ENCODE measurements at regions not wholly inside any gene's neighbourhood (a gene's known extent, or its start where the extent isn't known, plus 50 kb on each side); places are given as distances from the start of the nearest gene placed in this dataset.

GRCh38 chr2:23243073-23243659 lies 141.8 kb upstream of the KLHL29 start:
- WGBS, 2 donors (ENCODE audit: extremely low coverage in 2 of 2, insufficient read length in 2 of 2, insufficient replicate concordance in 1 of 2): no CpG with 5 or more reads among the region's 5 CpGs
- H4K91ac ChIP-seq (ENCODE audit: low read depth, low read length, poor library complexity): no peak overlapping the region
- no peak overlapping the region for H2AK5ac ChIP-seq (ENCODE audit: low read depth, low read length)
- DNase-seq (ENCODE audit: low spot score): no peak
- H2BK120ac ChIP-seq (ENCODE audit: low read depth, low read length): no peak overlapping the region
- H3K9me3 ChIP-seq (replicated peaks in 1 of 2; ENCODE audit: control insufficient read depth in 2 of 2, insufficient read depth in 1 of 2, low read depth in 1 of 2, low read length in 2 of 2): no peaks in the 10 kb centered on the region
- no peak overlapping the region for H3K4me3 ChIP-seq (ENCODE audit: low read length in 2 of 2)
- H3K36me3 ChIP-seq (replicated peaks in 1 of 2; ENCODE audit: control insufficient read depth in 2 of 2, insufficient read depth in 2 of 2, low read length in 2 of 2): no peaks in the 10 kb centered on the region
- peaks cover 0 to 3% (median 0%) of the 10 kb centered on the region in 3 experiments for H3K27me3 ChIP-seq (ENCODE audit: control insufficient read depth in 3 of 3, insufficient read depth in 3 of 3, low read depth in 1 of 3, low read length in 3 of 3)
- no peak overlapping the region for H3K23ac ChIP-seq (ENCODE audit: low read depth, low read length, poor library complexity)
- no peak overlapping the region for H4K8ac ChIP-seq (ENCODE audit: low read depth, low read length)
- H3K4ac ChIP-seq (ENCODE audit: low read length): no peak overlapping the region
- no peak overlapping the region for H2BK12ac ChIP-seq (ENCODE audit: low read length)
- H3K18ac ChIP-seq (ENCODE audit: low read length): peak overlapping the region; percentile 13
- H3K9ac ChIP-seq (ENCODE audit: low read depth, low read length, poor library complexity): no peak overlapping the region
- no peak overlapping the region for H2AFZ ChIP-seq (ENCODE audit: low read length)
- peaks cover 5 to 10% of the 10 kb centered on the region in 2 donors for H3K4me1 ChIP-seq (ENCODE audit: control insufficient read depth in 2 of 2, insufficient read depth in 1 of 2, low read depth in 1 of 2, low read length in 2 of 2)
- H3K79me1 ChIP-seq (ENCODE audit: low read depth, low read length): no peaks in the 10 kb centered on the region
- no peak overlapping the region for H3K14ac ChIP-seq (ENCODE audit: low read length)
- H2BK15ac ChIP-seq (ENCODE audit: low read length): no peak overlapping the region
- no peak overlapping the region for H3K4me2 ChIP-seq (ENCODE audit: insufficient read depth, low read length, poor library complexity, severe bottlenecking)
- H2BK5ac ChIP-seq (ENCODE audit: low read length): no peak overlapping the region
- H3K27ac ChIP-seq (replicated peaks; ENCODE audit: low read length): no peak overlapping the region

GRCh38 chr2:23244617-23245016 lies 140.4 kb upstream of the KLHL29 start:
- Histone ChIP-seq H3K14ac (ENCODE audit: low read length) (no peak overlapping the region), H3K79me1 (ENCODE audit: low read depth, low read length) (no peaks in the 10 kb centered on the region), H3K27me3 (ENCODE audit: control insufficient read depth in 3 of 3, insufficient read depth in 3 of 3, low read depth in 1 of 3, low read length in 3 of 3) (peaks cover 0 to 3% (median 0%) of the 10 kb centered on the region in 3 experiments), H2AK5ac (ENCODE audit: low read depth, low read length) (no peak overlapping the region), H3K4me2 (ENCODE audit: insufficient read depth, low read length, poor library complexity, severe bottlenecking) (no peak overlapping the region), H4K8ac (ENCODE audit: low read depth, low read length) (no peak overlapping the region), H2BK12ac (ENCODE audit: low read length) (no peak overlapping the region), H3K18ac (ENCODE audit: low read length) (no peak overlapping the region), H2BK120ac (ENCODE audit: low read depth, low read length) (no peak overlapping the region), H3K23ac (ENCODE audit: low read depth, low read length, poor library complexity) (no peak overlapping the region), H3K9ac (ENCODE audit: low read depth, low read length, poor library complexity) (no peak overlapping the region), H3K27ac (replicated peaks; ENCODE audit: low read length) (no peak overlapping the region), H3K36me3 (replicated peaks in 1 of 2; ENCODE audit: control insufficient read depth in 2 of 2, insufficient read depth in 2 of 2, low read length in 2 of 2) (no peaks in the 10 kb centered on the region), H2AFZ (ENCODE audit: low read length) (no peak overlapping the region), H3K4me1 (ENCODE audit: control insufficient read depth in 2 of 2, insufficient read depth in 1 of 2, low read depth in 1 of 2, low read length in 2 of 2) (peaks cover 2 to 10% of the 10 kb centered on the region in 2 donors), H2BK5ac (ENCODE audit: low read length) (no peak overlapping the region), H3K4ac (ENCODE audit: low read length) (no peak overlapping the region), H4K91ac (ENCODE audit: low read depth, low read length, poor library complexity) (no peak overlapping the region), H3K4me3 (ENCODE audit: low read length in 2 of 2) (no peak overlapping the region), H3K9me3 (replicated peaks in 1 of 2; ENCODE audit: control insufficient read depth in 2 of 2, insufficient read depth in 1 of 2, low read depth in 1 of 2, low read length in 2 of 2) (no peaks in the 10 kb centered on the region), H2BK15ac (ENCODE audit: low read length) (no peak overlapping the region)
- no peak for DNase-seq (ENCODE audit: low spot score)
- no CpG with 5 or more reads among the region's 1 CpG for WGBS, 2 donors (ENCODE audit: extremely low coverage in 2 of 2, insufficient read length in 2 of 2, insufficient replicate concordance in 1 of 2)

- Histone ChIP-seq H2AK5ac (ENCODE audit: low read depth, low read length) (no peak overlapping the region), H3K18ac (ENCODE audit: low read length) (no peak overlapping the region), H3K14ac (ENCODE audit: low read length) (no peak overlapping the region), H3K27me3 (ENCODE audit: control insufficient read depth in 3 of 3, insufficient read depth in 3 of 3, low read depth in 1 of 3, low read length in 3 of 3) (peaks cover 0 to 3% (median 0%) of the 10 kb centered on the region in 3 experiments), H3K36me3 (replicated peaks in 1 of 2; ENCODE audit: control insufficient read depth in 2 of 2, insufficient read depth in 2 of 2, low read length in 2 of 2) (no peaks in the 10 kb centered on the region), H3K79me1 (ENCODE audit: low read depth, low read length) (no peaks in the 10 kb centered on the region), H2BK12ac (ENCODE audit: low read length) (no peak overlapping the region), H4K8ac (ENCODE audit: low read depth, low read length) (no peak overlapping the region), H3K4me2 (ENCODE audit: insufficient read depth, low read length, poor library complexity, severe bottlenecking) (no peak overlapping the region), H3K4ac (ENCODE audit: low read length) (no peak overlapping the region), H2BK15ac (ENCODE audit: low read length) (no peak overlapping the region), H2BK120ac (ENCODE audit: low read depth, low read length) (no peak overlapping the region), H4K91ac (ENCODE audit: low read depth, low read length, poor library complexity) (no peak overlapping the region), H3K23ac (ENCODE audit: low read depth, low read length, poor library complexity) (no peak overlapping the region), H2BK5ac (ENCODE audit: low read length) (no peak overlapping the region), H3K9ac (ENCODE audit: low read depth, low read length, poor library complexity) (no peak overlapping the region), H3K4me3 (ENCODE audit: low read length in 2 of 2) (no peak overlapping the region), H3K27ac (replicated peaks; ENCODE audit: low read length) (no peak overlapping the region), H3K9me3 (replicated peaks in 1 of 2; ENCODE audit: control insufficient read depth in 2 of 2, insufficient read depth in 1 of 2, low read depth in 1 of 2, low read length in 2 of 2) (no peaks in the 10 kb centered on the region), H2AFZ (ENCODE audit: low read length) (no peak overlapping the region), H3K4me1 (ENCODE audit: control insufficient read depth in 2 of 2, insufficient read depth in 1 of 2, low read depth in 1 of 2, low read length in 2 of 2) (peaks cover under 1 to 2% of the 10 kb centered on the region in 2 donors)
- DNase-seq (ENCODE audit: low spot score): no peak
- no CpG with 5 or more reads among the region's 4 CpGs for WGBS, 2 donors (ENCODE audit: extremely low coverage in 2 of 2, insufficient read length in 2 of 2, insufficient replicate concordance in 1 of 2)
Measured at GRCh38 chr2:23246992-23247683, 137.8 kb upstream of the KLHL29 start.

GRCh38 chr2:23248667-23249066 lies 136.3 kb upstream of the KLHL29 start:
- Histone ChIP-seq H3K14ac (ENCODE audit: low read length) (no peak overlapping the region), H2BK5ac (ENCODE audit: low read length) (no peak overlapping the region), H2AFZ (ENCODE audit: low read length) (no peak overlapping the region), H3K23ac (ENCODE audit: low read depth, low read length, poor library complexity) (no peak overlapping the region), H4K91ac (ENCODE audit: low read depth, low read length, poor library complexity) (no peak overlapping the region), H3K36me3 (replicated peaks in 1 of 2; ENCODE audit: control insufficient read depth in 2 of 2, insufficient read depth in 2 of 2, low read length in 2 of 2) (no peaks in the 10 kb centered on the region), H3K79me1 (ENCODE audit: low read depth, low read length) (no peaks in the 10 kb centered on the region), H2BK120ac (ENCODE audit: low read depth, low read length) (no peak overlapping the region), H3K4me3 (ENCODE audit: low read length in 2 of 2) (no peak overlapping the region), H3K4ac (ENCODE audit: low read length) (no peak overlapping the region), H3K27ac (replicated peaks; ENCODE audit: low read length) (no peak overlapping the region), H2BK15ac (ENCODE audit: low read length) (no peak overlapping the region), H4K8ac (ENCODE audit: low read depth, low read length) (no peak overlapping the region), H3K4me2 (ENCODE audit: insufficient read depth, low read length, poor library complexity, severe bottlenecking) (no peak overlapping the region), H3K9me3 (replicated peaks in 1 of 2; ENCODE audit: control insufficient read depth in 2 of 2, insufficient read depth in 1 of 2, low read depth in 1 of 2, low read length in 2 of 2) (no peaks in the 10 kb centered on the region), H3K9ac (ENCODE audit: low read depth, low read length, poor library complexity) (no peak overlapping the region), H2AK5ac (ENCODE audit: low read depth, low read length) (no peak overlapping the region), H2BK12ac (ENCODE audit: low read length) (no peak overlapping the region), H3K18ac (ENCODE audit: low read length) (no peak overlapping the region), H3K4me1 (ENCODE audit: control insufficient read depth in 2 of 2, insufficient read depth in 1 of 2, low read depth in 1 of 2, low read length in 2 of 2) (peaks cover 0 to 2% of the 10 kb centered on the region in 2 donors), H3K27me3 (ENCODE audit: control insufficient read depth in 3 of 3, insufficient read depth in 3 of 3, low read depth in 1 of 3, low read length in 3 of 3) (peaks cover 0 to 3% (median 0%) of the 10 kb centered on the region in 3 experiments)
- DNase-seq (ENCODE audit: low spot score): no peak
- WGBS, 2 donors (ENCODE audit: extremely low coverage in 2 of 2, insufficient read length in 2 of 2, insufficient replicate concordance in 1 of 2): no CpG with 5 or more reads among the region's 1 CpG
